ENCODE measurements at regions not wholly inside any gene's neighbourhood (a gene's known extent, or its start where the extent isn't known, plus 50 kb on each side); places are given as distances from the start of the nearest gene placed in this dataset.

GRCh38 chr7:156026076-156026600 is 213.9 kb upstream of the SHH start:
- CTCF ChIA-PET: no interaction called here
- Histone ChIP-seq H3K27ac (ENCODE audit: low read depth in 1 of 2, low read length in 2 of 2) (no peak overlapping the region), H3K4me3 (ENCODE audit: low read length) (no peak overlapping the region), H3K27me3 (ENCODE audit: control insufficient read depth in 1 of 2, insufficient read depth in 2 of 2, low read length in 2 of 2) (no peaks in the 10 kb centered on the region), H3K36me3 (ENCODE audit: insufficient read depth, low read length) (no peaks in the 10 kb centered on the region), H3K9me3 (ENCODE audit: control insufficient read depth in 1 of 2, insufficient read depth in 1 of 2, low read length in 2 of 2) (peaks cover 0 to 3% of the 10 kb centered on the region in 2 experiments), H3K4me1 (ENCODE audit: insufficient read depth, low read length) (no peaks in the 10 kb centered on the region)
- no peak for TF ChIP-seq CTCF (IDR thresholded peaks at IDR 0.05)
- Mint-ChIP-seq H3K4me3 (no peak overlapping the region), H3K36me3 (ENCODE audit: low read depth) (no peaks in the 10 kb centered on the region), H3K27me3 (no peaks in the 10 kb centered on the region), H3K4me1 (ENCODE audit: low read depth) (no peaks in the 10 kb centered on the region), H3K27ac (no peak overlapping the region), H3K9me3 (no peaks in the 10 kb centered on the region)
- DNase-seq (no peak), ATAC-seq (ENCODE audit: poor library complexity) (no peak)
- intact Hi-C loops (cut with DNase I, micrococcal nuclease): no loop called here
- POLR2A ChIA-PET: no interaction called here

GRCh38 chr7:156025675-156026074 is 213.4 kb upstream of the SHH start:
- H3K27me3 Mint-ChIP-seq: no peaks in the 10 kb centered on the region

GRCh38 chr7:156024201-156024600 is 211.9 kb upstream of the SHH start:
- Histone ChIP-seq H3K9me3 (ENCODE audit: control insufficient read depth in 1 of 2, insufficient read depth in 1 of 2, low read length in 2 of 2) (peaks cover 0 to 10% of the 10 kb centered on the region in 2 experiments), H3K4me3 (ENCODE audit: low read length) (no peak overlapping the region), H3K4me1 (ENCODE audit: insufficient read depth, low read length) (no peaks in the 10 kb centered on the region), H3K27ac (ENCODE audit: low read depth in 1 of 2, low read length in 2 of 2) (no peak overlapping the region), H3K27me3 (ENCODE audit: control insufficient read depth in 1 of 2, insufficient read depth in 2 of 2, low read length in 2 of 2) (no peaks in the 10 kb centered on the region), H3K36me3 (ENCODE audit: insufficient read depth, low read length) (no peaks in the 10 kb centered on the region)
- intact Hi-C loops (cut with DNase I, micrococcal nuclease): no loop called here
- H3K9me3 Mint-ChIP-seq: no peaks in the 10 kb centered on the region
- ChIA-PET POLR2A (no interaction called here), CTCF (no interaction called here)
- peaks cover 4% of the 10 kb centered on the region for H3K27me3 Mint-ChIP-seq
- no peak for ATAC-seq (ENCODE audit: poor library complexity)
- H3K36me3 Mint-ChIP-seq (ENCODE audit: low read depth): no peaks in the 10 kb centered on the region
- DNase-seq: no peak
- no peak for TF ChIP-seq CTCF (IDR thresholded peaks at IDR 0.05)
- no peaks in the 10 kb centered on the region for H3K4me1 Mint-ChIP-seq (ENCODE audit: low read depth)
- no peak overlapping the region for H3K4me3 Mint-ChIP-seq
- no peak overlapping the region for H3K27ac Mint-ChIP-seq

More at GRCh38 chr7:156025675-156026074, 213.4 kb upstream of the SHH start:
- H3K36me3 Mint-ChIP-seq (ENCODE audit: low read depth): no peaks in the 10 kb centered on the region
- H3K4me1 Mint-ChIP-seq (ENCODE audit: low read depth): no peaks in the 10 kb centered on the region
- TF ChIP-seq CTCF (IDR thresholded peaks at IDR 0.05): no peak
- CTCF ChIA-PET: no interaction called here
- Histone ChIP-seq H3K27ac (ENCODE audit: low read depth in 1 of 2, low read length in 2 of 2) (no peak overlapping the region), H3K36me3 (ENCODE audit: insufficient read depth, low read length) (no peaks in the 10 kb centered on the region), H3K4me1 (ENCODE audit: insufficient read depth, low read length) (no peaks in the 10 kb centered on the region), H3K4me3 (ENCODE audit: low read length) (no peak overlapping the region), H3K27me3 (ENCODE audit: control insufficient read depth in 1 of 2, insufficient read depth in 2 of 2, low read length in 2 of 2) (no peaks in the 10 kb centered on the region), H3K9me3 (ENCODE audit: control insufficient read depth in 1 of 2, insufficient read depth in 1 of 2, low read length in 2 of 2) (peaks cover 0 to 3% of the 10 kb centered on the region in 2 experiments)
- no peak overlapping the region for H3K4me3 Mint-ChIP-seq
- DNase-seq: no peak
- no peak overlapping the region for H3K27ac Mint-ChIP-seq
- no peak for ATAC-seq (ENCODE audit: poor library complexity)
- POLR2A ChIA-PET: no interaction called here
- H3K9me3 Mint-ChIP-seq: no peaks in the 10 kb centered on the region
- intact Hi-C loops (cut with DNase I, micrococcal nuclease): no loop called here

Data from CD4-positive, alpha-beta T cell (primary cell).